ENCODE measurements at regions not wholly inside any gene's neighbourhood (a gene's known extent, or its start where the extent isn't known, plus 50 kb on each side); places are given as distances from the start of the nearest gene placed in this dataset.

- no peak for DNase-seq
These were observed 56.6 kb downstream of the SPRY2 start for GRCh38 chr13:80284290-80284689.

GRCh38 chr13:80278706-80279105 lies 62.2 kb downstream of the SPRY2 start:
- DNase-seq = no peak

- DNase-seq = peak; percentile 94
These were observed 64.3 kb downstream of the SPRY2 start for GRCh38 chr13:80276371-80277289.

- peak; percentile 28 for DNase-seq
These were observed 66.3 kb downstream of the SPRY2 start for GRCh38 chr13:80274643-80275042.

- no peak for DNase-seq
These were observed 67.2 kb downstream of the SPRY2 start for GRCh38 chr13:80273718-80274117.

- no peak for DNase-seq
These were observed 75.6 kb downstream of the SPRY2 start for GRCh38 chr13:80265348-80265747.

- DNase-seq = no peak
These were observed 77.0 kb downstream of the SPRY2 start for GRCh38 chr13:80263745-80264513.

- DNase-seq = no peak
These were observed 78.8 kb downstream of the SPRY2 start for GRCh38 chr13:80262051-80262695.

GRCh38 chr13:80259159-80259558 lies 81.8 kb downstream of the SPRY2 start:
- DNase-seq = no peak

GRCh38 chr13:80256352-80256932 lies 84.5 kb downstream of the SPRY2 start:
- no peak for DNase-seq

- no peak for DNase-seq
These were observed 85.0 kb downstream of the SPRY2 start for GRCh38 chr13:80255946-80256345.

GRCh38 chr13:80251403-80251802 lies 89.5 kb downstream of the SPRY2 start:
- DNase-seq = peak; percentile 67

- DNase-seq = no peak
These were observed 90.6 kb downstream of the SPRY2 start for GRCh38 chr13:80250213-80250810.

GRCh38 chr13:80249516-80250212 lies 91.3 kb downstream of the SPRY2 start:
- no peak for DNase-seq

- no peak for DNase-seq
These were observed 95.7 kb downstream of the SPRY2 start for GRCh38 chr13:80245162-80245733.

GRCh38 chr13:80244574-80244973 lies 96.4 kb downstream of the SPRY2 start:
- no peak for DNase-seq

- no peak for DNase-seq
These were observed 98.0 kb downstream of the SPRY2 start for GRCh38 chr13:80242728-80243427.

GRCh38 chr13:80239571-80240255 lies 101.2 kb downstream of the SPRY2 start:
- no peak for DNase-seq

GRCh38 chr13:80239116-80239515 lies 101.8 kb downstream of the SPRY2 start:
- DNase-seq = no peak

- DNase-seq = no peak
These were observed 103.3 kb downstream of the SPRY2 start for GRCh38 chr13:80237646-80238045.
